PC-9 (cell line): ENCODE measurements at regions not wholly inside any gene's neighbourhood (a gene's known extent, or its start where the extent isn't known, plus 50 kb on each side); places are given as distances from the start of the nearest gene placed in this dataset.
A peak's percentile ranks its signal among the peaks of the same experiment; 100 is the strongest.

Experiments used
- CTCF ChIP-seq: fragments of 200-600 bp; sonication (generic); conservative IDR thresholded peaks from 2 replicates; pipeline ENCODE4 v1.6.1; 2017; ENCODE audit warnings: mixed run types, antibody characterized with exemption, mild to moderate bottlenecking, moderate library complexity
- EZH2 ChIP-seq: fragments of 200-600 bp; sonication (generic); IDR thresholded peaks from 2 replicates; pipeline ENCODE4 v1.8.0; 2017; ENCODE audit warnings: antibody characterized with exemption, low read depth

- TF ChIP-seq CTCF (peak; percentile 89), EZH2 (no peak)
Observed at GRCh38 chr4:126223784-126224407, 909.1 kb downstream of the FAT4 start.
